Spleen (tissue), 7 donors: ENCODE measurements at regions not wholly inside any gene's neighbourhood (a gene's known extent, or its start where the extent isn't known, plus 50 kb on each side); places are given as distances from the start of the nearest gene placed in this dataset.

Source experiments
- CTCF ChIP-seq, 11 experiments: fragments of 200-600 bp in 7 of 11; fragments of 450-650 bp in 4 of 11; sonication (generic) in 4 of 11; IDR thresholded peaks in 8 of 11; conservative IDR thresholded peaks in 3 of 11; 1 replicate in 7 of 11; 2 replicates in 4 of 11; pipeline versions ENCODE4 v1.4.0 to v1.8.0; 2016 to 2021; ENCODE audit warnings: antibody characterized with exemption in 11 of 11, inconsistent platforms in 4 of 11, mild to moderate bottlenecking in 1 of 11
- POLR2A ChIP-seq, 3 donors: fragments of 450-650 bp; IDR thresholded peaks; one replicate each; pipeline ENCODE4 v1.5.1; 2017; ENCODE audit warnings: antibody characterized with exemption in 3 of 3, mild to moderate bottlenecking in 1 of 3
- POLR2AphosphoS5 ChIP-seq, 3 donors: sonication (generic); formaldehyde crosslinking; IDR thresholded peaks; one replicate each; pipeline ENCODE4 v1.5.1; 2017; ENCODE audit warnings: antibody characterized with exemption in 3 of 3
- donor health status: DM: no; HTN: no; CAD: no; lungs with moderate emphysema.
- donor health status: DM: no; HTN: no; CAD: no.
- donor health status: DM: no; HTN: no; CAD: no.

GRCh38 chr5:145588558-145588957 lies 246.6 kb downstream of the PRELID2 start:
- TF ChIP-seq CTCF (IDR thresholded peaks at IDR 0.05 in 8 of 11, conservative IDR thresholded peaks at IDR 0.05 in 3 of 11) (no peak), POLR2AphosphoS5 (IDR thresholded peaks at IDR 0.05) (no peak), POLR2A (IDR thresholded peaks at IDR 0.05) (no peak)
